HCT116 (cell line): ENCODE measurements at regions not wholly inside any gene's neighbourhood (a gene's known extent, or its start where the extent isn't known, plus 50 kb on each side); places are given as distances from the start of the nearest gene placed in this dataset.

ENCODE experiments used
- EZH2phosphoT487 ChIP-seq: fragments of 200-600 bp; IDR thresholded peaks from 2 replicates; pipeline ENCODE4 v1.6.1; 2018; ENCODE audit warnings: antibody characterized with exemption, borderline replicate concordance
- POLR2A ChIP-seq: IDR thresholded peaks from 2 replicates; pipeline ENCODE4 v1.7.0; 2011; ENCODE audit warnings: borderline replicate concordance; ENCODE audit not compliant: insufficient read depth, insufficient read length; ENCODE audit errors: extremely low read depth
- RAD21 ChIP-seq: IDR thresholded peaks from 2 replicates; pipeline ENCODE4 v1.6.1; 2012; ENCODE audit warnings: low read depth, mild to moderate bottlenecking
- TCF7L2 ChIP-seq: IDR thresholded peaks from 2 replicates; pipeline ENCODE4 v1.7.0; 2011; ENCODE audit warnings: borderline replicate concordance, inconsistent platforms; ENCODE audit not compliant: insufficient read depth, insufficient read length; ENCODE audit errors: extremely low read depth
- ZFX ChIP-seq: fragments of 450-650 bp; IDR thresholded peaks from 2 replicates; pipeline ENCODE4 v1.6.1; 2017
- TF ChIP-seq, protein P1 (sequence below), 3 experiments: fragments of 200-600 bp in 1 of 3; sonication (generic) in 1 of 3; IDR thresholded peaks in 2 of 3; conservative IDR thresholded peaks in 1 of 3; 2 replicates each; pipeline ENCODE4 v1.5.1; 2012 to 2017; ENCODE audit warnings: low read depth in 2 of 3, low read length in 2 of 3, antibody characterized with exemption in 1 of 3, borderline replicate concordance in 1 of 3, control low read depth in 1 of 3, mild to moderate bottlenecking in 1 of 3, mixed read lengths in 1 of 3, mixed run types in 1 of 3, moderate library complexity in 1 of 3; ENCODE audit not compliant: insufficient read depth in 1 of 3

DNA sequence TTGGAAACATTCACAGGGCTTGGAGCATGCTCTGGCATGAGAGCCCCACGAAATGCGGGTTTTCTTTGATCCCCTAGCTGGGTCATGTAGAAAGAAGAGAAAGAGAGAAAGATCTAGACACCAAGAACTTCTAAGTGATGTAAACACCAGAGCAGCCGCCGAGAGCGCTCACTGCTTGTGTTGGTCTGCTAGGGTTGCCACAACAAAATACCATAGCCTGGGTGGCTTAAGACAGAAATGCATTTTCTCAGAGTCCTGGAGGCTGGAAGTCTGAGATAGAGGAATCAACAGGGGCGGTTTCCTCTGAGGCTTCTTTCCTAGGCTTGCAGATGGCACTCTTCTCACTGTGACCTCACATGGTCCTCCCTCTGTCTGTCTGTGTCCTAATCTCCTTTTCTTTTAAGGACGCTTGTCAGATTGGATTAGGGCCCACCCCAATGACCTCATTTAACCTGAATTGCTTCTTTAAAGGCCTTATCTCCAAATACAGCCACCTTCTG is 139.5 kb downstream of the CYLD start:
- TF ChIP-seq, protein P1, sequence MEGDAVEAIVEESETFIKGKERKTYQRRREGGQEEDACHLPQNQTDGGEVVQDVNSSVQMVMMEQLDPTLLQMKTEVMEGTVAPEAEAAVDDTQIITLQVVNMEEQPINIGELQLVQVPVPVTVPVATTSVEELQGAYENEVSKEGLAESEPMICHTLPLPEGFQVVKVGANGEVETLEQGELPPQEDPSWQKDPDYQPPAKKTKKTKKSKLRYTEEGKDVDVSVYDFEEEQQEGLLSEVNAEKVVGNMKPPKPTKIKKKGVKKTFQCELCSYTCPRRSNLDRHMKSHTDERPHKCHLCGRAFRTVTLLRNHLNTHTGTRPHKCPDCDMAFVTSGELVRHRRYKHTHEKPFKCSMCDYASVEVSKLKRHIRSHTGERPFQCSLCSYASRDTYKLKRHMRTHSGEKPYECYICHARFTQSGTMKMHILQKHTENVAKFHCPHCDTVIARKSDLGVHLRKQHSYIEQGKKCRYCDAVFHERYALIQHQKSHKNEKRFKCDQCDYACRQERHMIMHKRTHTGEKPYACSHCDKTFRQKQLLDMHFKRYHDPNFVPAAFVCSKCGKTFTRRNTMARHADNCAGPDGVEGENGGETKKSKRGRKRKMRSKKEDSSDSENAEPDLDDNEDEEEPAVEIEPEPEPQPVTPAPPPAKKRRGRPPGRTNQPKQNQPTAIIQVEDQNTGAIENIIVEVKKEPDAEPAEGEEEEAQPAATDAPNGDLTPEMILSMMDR (IDR thresholded peaks at IDR 0.05 in 2 of 3, conservative IDR thresholded peaks at IDR 0.05 in 1 of 3; ENCODE audit: borderline replicate concordance in 1 of 3, insufficient read depth in 1 of 3, low read depth in 2 of 3, low read length in 2 of 3): no peak
- TF ChIP-seq POLR2A (no peak), ZFX (no peak), EZH2phosphoT487 (no peak), TCF7L2 (no peak), RAD21 (no peak)
